ENCODE measurements at regions not wholly inside any gene's neighbourhood (a gene's known extent, or its start where the extent isn't known, plus 50 kb on each side); places are given as distances from the start of the nearest gene placed in this dataset.
A peak's percentile ranks its signal among the peaks of the same experiment; 100 is the strongest.

- DNase-seq (ENCODE audit: low spot score): no peak
Observed at GRCh38 chr4:137630252-137630651, 98.0 kb upstream of the PCDH18 start.

GRCh38 chr4:137627739-137628460 is 95.6 kb upstream of the PCDH18 start:
- DNase-seq (ENCODE audit: low spot score): no peak

- no peak for DNase-seq (ENCODE audit: low spot score)
Observed at GRCh38 chr4:137626942-137627738, 94.8 kb upstream of the PCDH18 start.

- DNase-seq (ENCODE audit: low spot score): no peak
Observed at GRCh38 chr4:137623013-137623412, 90.7 kb upstream of the PCDH18 start.

GRCh38 chr4:137621056-137621455 is 88.8 kb upstream of the PCDH18 start:
- DNase-seq (ENCODE audit: low spot score): no peak

- no peak for DNase-seq (ENCODE audit: low spot score)
Observed at GRCh38 chr4:137614491-137614890, 82.2 kb upstream of the PCDH18 start.

- DNase-seq (ENCODE audit: low spot score): peak; percentile 13
Observed at GRCh38 chr4:137611998-137612700, 79.9 kb upstream of the PCDH18 start.

- DNase-seq (ENCODE audit: low spot score): peak; percentile 20
Observed at GRCh38 chr4:137610960-137611359, 78.7 kb upstream of the PCDH18 start.

GRCh38 chr4:137609718-137610430 is 77.6 kb upstream of the PCDH18 start:
- peak; percentile 43 for DNase-seq (ENCODE audit: low spot score)

- peak; percentile 14 for DNase-seq (ENCODE audit: low spot score)
Observed at GRCh38 chr4:137608085-137608484, 75.8 kb upstream of the PCDH18 start.

GRCh38 chr4:137602436-137602835 is 70.1 kb upstream of the PCDH18 start:
- no peak for DNase-seq (ENCODE audit: low spot score)

GRCh38 chr4:137601934-137602333 is 69.6 kb upstream of the PCDH18 start:
- no peak for DNase-seq (ENCODE audit: low spot score)

GRCh38 chr4:137599734-137600133 is 67.4 kb upstream of the PCDH18 start:
- DNase-seq (ENCODE audit: low spot score): no peak

- DNase-seq (ENCODE audit: low spot score): no peak
Observed at GRCh38 chr4:137597752-137598430, 65.6 kb upstream of the PCDH18 start.

- peak; percentile 14 for DNase-seq (ENCODE audit: low spot score)
Observed at GRCh38 chr4:137587796-137588195, 55.5 kb upstream of the PCDH18 start.

- no peak for DNase-seq (ENCODE audit: low spot score)
Observed at GRCh38 chr4:137583671-137584070, 51.4 kb upstream of the PCDH18 start.
